Left ventricle myocardium superior (tissue), 1 donor: ENCODE measurements at regions not wholly inside any gene's neighbourhood (a gene's known extent, or its start where the extent isn't known, plus 50 kb on each side); places are given as distances from the start of the nearest gene placed in this dataset.
A peak's percentile ranks its signal among the peaks of the same experiment; 100 is the strongest.
"Not testable (repeated sequence)": the region's sequence is repeated elsewhere in the genome, so short reads cannot be mapped to it uniquely, and the experiment has no call there.

Experiments used
- ATAC-seq: fragments of 200-7000 bp; cut with Tn5 transposase; one replicate; pipeline ENCODE4 v1.9.1; 2020; ENCODE audit warnings: mild to moderate bottlenecking, moderate library complexity
- DNase-seq: peaks from one replicate; pipeline ENCODE4 v3.0.0-alpha.2; 2020
- intact Hi-C: fragments of 100-400 bp; cut with micrococcal nuclease; formaldehyde crosslinking; loops from one replicate; pipeline ENCODE4 v1.11.0; 2022
- donor health status: DM: no; HTN: yes; CAD: no; lungs with severe emphysema.

- no peak for ATAC-seq
Measured at GRCh38 chr18:46179306-46179705, 75.1 kb downstream of the HAUS1 start.

GRCh38 chr18:46182633-46183358 lies 78.6 kb downstream of the HAUS1 start:
- peak; percentile 89 for ATAC-seq
- intact Hi-C loops: no loop called here
- no peak for DNase-seq

More at GRCh38 chr18:46179306-46179705, 75.1 kb downstream of the HAUS1 start:
- intact Hi-C loops: no loop called here
- DNase-seq: no peak

- ATAC-seq, DNase-seq, intact Hi-C loops: not testable (repeated sequence)
Measured at GRCh38 chr18:46184296-46184695, 80.1 kb downstream of the HAUS1 start.

GRCh38 chr18:46184727-46185126 lies 80.5 kb downstream of the HAUS1 start:
- intact Hi-C loops: no loop called here
- ATAC-seq (no peak), DNase-seq (no peak)

GRCh38 chr18:46190667-46191066 lies 86.5 kb downstream of the HAUS1 start:
- intact Hi-C loops: no loop called here
- ATAC-seq: no peak
- no peak for DNase-seq

- no peak for DNase-seq
- ATAC-seq: peak; percentile 62
- intact Hi-C loops: no loop called here
Measured at GRCh38 chr18:46196627-46197243, 92.5 kb downstream of the HAUS1 start.

- no peak for DNase-seq
- intact Hi-C loops: no loop called here
- no peak for ATAC-seq
Measured at GRCh38 chr18:46199515-46200147, 95.4 kb downstream of the HAUS1 start.

GRCh38 chr18:46200178-46201055 lies 96.2 kb downstream of the HAUS1 start:
- intact Hi-C loops, ATAC-seq: not testable (repeated sequence)

GRCh38 chr18:46204143-46204542 lies 100.0 kb downstream of the HAUS1 start:
- intact Hi-C loops: no loop called here
- DNase-seq: no peak
- ATAC-seq: no peak

More at GRCh38 chr18:46200178-46201055, 96.2 kb downstream of the HAUS1 start:
- not testable (repeated sequence) for DNase-seq

GRCh38 chr18:46207985-46208384 lies 103.8 kb downstream of the HAUS1 start:
- ATAC-seq (no peak), DNase-seq (no peak)
- intact Hi-C loops: no loop called here

GRCh38 chr18:46209161-46209560 lies 105.0 kb downstream of the HAUS1 start:
- no peak for DNase-seq
- ATAC-seq: no peak
- intact Hi-C loops: no loop called here

GRCh38 chr18:46211816-46212215 lies 107.6 kb downstream of the HAUS1 start:
- intact Hi-C loops: no loop called here
- no peak for ATAC-seq
- no peak for DNase-seq

GRCh38 chr18:46212398-46212797 lies 108.2 kb downstream of the HAUS1 start:
- no peak for DNase-seq
- intact Hi-C loops: no loop called here
- no peak for ATAC-seq

- DNase-seq: no peak
- intact Hi-C loops: no loop called here
- peak; percentile 45 for ATAC-seq
Measured at GRCh38 chr18:46213295-46213694, 109.1 kb downstream of the HAUS1 start.

GRCh38 chr18:46214435-46214834 lies 110.2 kb downstream of the HAUS1 start:
- ATAC-seq (no peak), DNase-seq (no peak)
- intact Hi-C loops: no loop called here

- intact Hi-C loops: no loop called here
- peak; percentile 75 for ATAC-seq
- DNase-seq: no peak
Measured at GRCh38 chr18:46215902-46216723, 111.9 kb downstream of the HAUS1 start.

- DNase-seq (no peak), ATAC-seq (no peak)
- intact Hi-C loops: no loop called here
Measured at GRCh38 chr18:46220116-46220515, 115.9 kb downstream of the HAUS1 start.

- intact Hi-C loops: no loop called here
Measured at GRCh38 chr18:46222093-46222492, 117.9 kb downstream of the HAUS1 start.

More at GRCh38 chr18:46222093-46222492, 117.9 kb downstream of the HAUS1 start:
- ATAC-seq (no peak), DNase-seq (no peak)
